H9 (cell line): ENCODE measurements at regions not wholly inside any gene's neighbourhood (a gene's known extent, or its start where the extent isn't known, plus 50 kb on each side); places are given as distances from the start of the nearest gene placed in this dataset.

Source experiments
- DNase-seq: peaks from one replicate; pipeline ENCODE4 v3.0.0-alpha.2; 2017
- H2AFZ ChIP-seq: one replicate; pipeline ENCODE4 v1.6.1; 2013; ENCODE audit warnings: mild to moderate bottlenecking, low read length, control low read depth, moderate library complexity
- H2AK5ac ChIP-seq: 2 replicates; pipeline ENCODE4 v1.6.1; 2013; ENCODE audit warnings: low read length, control low read depth, mixed read lengths; ENCODE audit not compliant: insufficient read length
- H2BK120ac ChIP-seq: one replicate; pipeline ENCODE4 v1.6.1; 2013; ENCODE audit warnings: low read depth, mild to moderate bottlenecking, low read length, control low read depth, inconsistent platforms; ENCODE audit not compliant: poor library complexity, severe bottlenecking
- H2BK12ac ChIP-seq: 2 replicates; pipeline ENCODE4 v1.6.1; 2013; ENCODE audit warnings: low read length, control low read depth, mixed read lengths, low read depth; ENCODE audit not compliant: insufficient read length
- H2BK15ac ChIP-seq: 2 replicates; pipeline ENCODE4 v1.6.1; 2013; ENCODE audit warnings: low read depth, low read length, control low read depth
- H2BK20ac ChIP-seq: one replicate; pipeline ENCODE4 v1.6.1; 2013; ENCODE audit warnings: low read depth, mild to moderate bottlenecking, low read length, control low read depth, inconsistent platforms; ENCODE audit not compliant: poor library complexity, severe bottlenecking
- H2BK5ac ChIP-seq: 2 replicates; pipeline ENCODE4 v1.6.1; 2013; ENCODE audit warnings: low read length, control low read depth, mixed read lengths; ENCODE audit not compliant: insufficient read length
- H3K14ac ChIP-seq: 2 replicates; pipeline ENCODE4 v1.6.1; 2013; ENCODE audit warnings: low read length, control low read depth; ENCODE audit not compliant: insufficient read depth
- H3K18ac ChIP-seq: 2 replicates; pipeline ENCODE4 v1.6.1; 2013; ENCODE audit warnings: low read depth, mild to moderate bottlenecking, mixed read lengths, low read length, control low read depth; ENCODE audit not compliant: insufficient read length
- H3K23ac ChIP-seq: 2 replicates; pipeline ENCODE4 v1.6.1; 2013; ENCODE audit warnings: low read length, control low read depth, mixed read lengths, low read depth; ENCODE audit not compliant: insufficient read length
- H3K23me2 ChIP-seq: 2 replicates; pipeline ENCODE4 v1.6.1; 2013; ENCODE audit warnings: low read depth, mild to moderate bottlenecking, mixed read lengths, low read length, control low read depth; ENCODE audit not compliant: insufficient read length, poor library complexity, severe bottlenecking
- H3K27ac ChIP-seq: 2 replicates; pipeline ENCODE4 v1.5.1; 2013; ENCODE audit warnings: low read length, control low read depth, mixed read lengths, low read depth; ENCODE audit not compliant: insufficient read length
- H3K27me3 ChIP-seq: 2 replicates; pipeline ENCODE4 v1.6.1; 2013; ENCODE audit warnings: low read length, control low read depth, inconsistent platforms; ENCODE audit not compliant: insufficient read depth
- H3K4ac ChIP-seq: 2 replicates; pipeline ENCODE4 v1.6.1; 2013; ENCODE audit warnings: low read depth, mild to moderate bottlenecking, control low read depth, inconsistent platforms, low read length, moderate library complexity
- H3K4me1 ChIP-seq: 2 replicates; pipeline ENCODE4 v1.6.1; 2013; ENCODE audit warnings: low read length, control low read depth, inconsistent platforms; ENCODE audit not compliant: insufficient read depth
- H3K4me2 ChIP-seq: 2 replicates; pipeline ENCODE4 v1.6.1; 2013; ENCODE audit warnings: low read length, control low read depth, mixed read lengths; ENCODE audit not compliant: insufficient read length, insufficient read depth
- H3K56ac ChIP-seq: 2 replicates; pipeline ENCODE4 v1.6.1; 2013; ENCODE audit warnings: low read depth, mild to moderate bottlenecking, mixed read lengths, low read length, control low read depth; ENCODE audit not compliant: insufficient read length
- H3K79me1 ChIP-seq: 2 replicates; pipeline ENCODE4 v1.6.1; 2013; ENCODE audit warnings: low read depth, mild to moderate bottlenecking, moderate library complexity, low read length, control low read depth, inconsistent platforms; ENCODE audit not compliant: insufficient read depth, poor library complexity, severe bottlenecking
- H3K79me2 ChIP-seq: 2 replicates; pipeline ENCODE4 v1.6.1; 2013; ENCODE audit warnings: low read length, control low read depth, inconsistent platforms; ENCODE audit not compliant: insufficient read depth
- H3K9ac ChIP-seq: 2 replicates; pipeline ENCODE4 v1.6.1; 2013; ENCODE audit warnings: low read length, control low read depth, mixed read lengths; ENCODE audit not compliant: insufficient read length; ENCODE audit errors: extremely low read depth
- H3K9me3 ChIP-seq: one replicate; pipeline ENCODE4 v1.6.1; 2013; ENCODE audit warnings: low read depth, low read length, inconsistent platforms; ENCODE audit not compliant: control insufficient read depth
- H3T11ph ChIP-seq: one replicate; pipeline ENCODE4 v1.6.1; 2013; ENCODE audit warnings: mild to moderate bottlenecking, low read length, control low read depth, inconsistent platforms
- H4K20me1 ChIP-seq: one replicate; pipeline ENCODE4 v1.6.1; 2013; ENCODE audit not compliant: control insufficient read depth, insufficient read length, insufficient read depth
- H4K5ac ChIP-seq: 2 replicates; pipeline ENCODE4 v1.6.1; 2013; ENCODE audit warnings: low read depth, mild to moderate bottlenecking, mixed read lengths, low read length, control low read depth; ENCODE audit not compliant: insufficient read length
- H4K8ac ChIP-seq: replicated peaks from 2 replicates; pipeline ENCODE4 v1.6.1; 2013; ENCODE audit warnings: low read length, control low read depth, mixed read lengths, low read depth; ENCODE audit not compliant: insufficient read length
- H4K91ac ChIP-seq: 2 replicates; pipeline ENCODE4 v1.6.1; 2013; ENCODE audit warnings: low read depth, mild to moderate bottlenecking, moderate library complexity, mixed read lengths, low read length, control low read depth; ENCODE audit not compliant: insufficient read length
- H3K27ac Mint-ChIP-seq, 3 experiments: 2 replicates in 2 of 3; 3 replicates in 1 of 3; pipeline ENCODE4 v1.8.0; 2020 to 2021; ENCODE audit warnings: mixed read lengths in 3 of 3, mild to moderate bottlenecking in 1 of 3, moderate library complexity in 1 of 3
- H3K27me3 Mint-ChIP-seq: 2 replicates; pipeline ENCODE4 v1.8.0; 2021; ENCODE audit warnings: low read depth, mild to moderate bottlenecking, moderate library complexity, mixed read lengths
- H3K36me3 Mint-ChIP-seq, 3 experiments: 2 replicates in 2 of 3; 3 replicates in 1 of 3; pipeline ENCODE4 v1.8.0; 2020 to 2021; ENCODE audit warnings: low read depth in 3 of 3, mixed read lengths in 3 of 3; ENCODE audit not compliant: insufficient read depth in 1 of 3
- H3K4me1 Mint-ChIP-seq, 2 experiments: 2 replicates each; pipeline ENCODE4 v1.8.0; 2020; ENCODE audit warnings: mixed read lengths in 2 of 2
- H3K4me3 Mint-ChIP-seq, 2 experiments: 2 replicates in 1 of 2; 3 replicates in 1 of 2; pipeline ENCODE4 v1.8.0; 2020 to 2021; ENCODE audit warnings: mild to moderate bottlenecking in 2 of 2, mixed read lengths in 2 of 2, moderate library complexity in 1 of 2
- H3K9me3 Mint-ChIP-seq, 2 experiments: 2 replicates in 1 of 2; 3 replicates in 1 of 2; pipeline ENCODE4 v1.8.0; 2020; ENCODE audit warnings: mild to moderate bottlenecking in 2 of 2, mixed read lengths in 2 of 2, moderate library complexity in 1 of 2
- WGBS: extraction: QIAGEN DNeasy Blood & Tissue Kit; methylation state at CpG from one replicate; pipeline ENCODE4 v1.1.7; 2013; ENCODE audit warnings: missing lambda C conversion rate, low lambda C conversion rate, mixed read lengths; ENCODE audit not compliant: insufficient read length; ENCODE audit errors: extremely low coverage; 5-methylcytosine and 5-hydroxymethylcytosine counted together
- TF ChIP-seq, protein P1 (sequence below): fragments of 200-600 bp; sonication (generic); conservative IDR thresholded peaks from 3 replicates; pipeline ENCODE4 v1.8.0; 2021; ENCODE audit warnings: antibody characterized with exemption, mild to moderate bottlenecking

DNA sequence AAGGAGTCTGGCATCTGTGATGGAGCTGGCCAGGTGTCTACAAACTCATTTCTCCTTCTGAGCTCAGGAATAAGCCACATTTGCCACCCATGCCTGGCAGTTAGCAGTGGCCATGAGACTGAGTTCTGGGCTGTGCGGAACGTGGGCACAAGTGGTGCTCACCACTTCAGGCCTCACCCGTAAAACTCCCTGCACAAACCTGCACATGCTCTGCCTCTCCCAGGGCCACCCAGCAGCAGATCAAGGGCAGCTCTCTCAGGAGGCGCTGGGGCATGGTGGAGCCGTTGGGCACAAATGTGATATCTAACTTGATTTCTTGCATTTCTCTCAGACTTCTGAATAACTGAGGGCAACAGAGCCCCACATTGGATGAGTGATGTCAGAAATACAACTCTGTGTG, 269.5 kb downstream of the HIVEP2 start:
- no peak overlapping the region for H2AK5ac ChIP-seq
- peaks cover 3 to 6% of the 10 kb centered on the region in 2 experiments; a peak in 1 of 4 replicates for H3K4me1 Mint-ChIP-seq
- no peak overlapping the region for H3K27ac Mint-ChIP-seq
- no peak for DNase-seq
- no peak overlapping the region for H4K8ac ChIP-seq
- no peaks in the 10 kb centered on the region for H3K4me1 ChIP-seq
- H4K20me1 ChIP-seq: no peaks in the 10 kb centered on the region
- H3K4me3 Mint-ChIP-seq: no peak overlapping the region
- no peak overlapping the region for H2BK120ac ChIP-seq
- no peak overlapping the region for H2BK5ac ChIP-seq
- no peak overlapping the region for H3K4ac ChIP-seq
- peak overlapping the region; percentile 20; the same call in 1 of the 2 replicates for H3K14ac ChIP-seq
- no peak overlapping the region for H2BK15ac ChIP-seq
- no peak overlapping the region for H2AFZ ChIP-seq
- H3K18ac ChIP-seq: no peak overlapping the region
- H3K27ac ChIP-seq: no peak overlapping the region
- no peak overlapping the region for H2BK12ac ChIP-seq
- H3K56ac ChIP-seq: no peak overlapping the region
- H3K9ac ChIP-seq: no peak overlapping the region
- H3K9me3 ChIP-seq: no peaks in the 10 kb centered on the region
- H3K23me2 ChIP-seq: no peaks in the 10 kb centered on the region
- H2BK20ac ChIP-seq: no peak overlapping the region
- H3K79me2 ChIP-seq: no peaks in the 10 kb centered on the region
- no peaks in the 10 kb centered on the region for H3K9me3 Mint-ChIP-seq
- TF ChIP-seq, protein P1, sequence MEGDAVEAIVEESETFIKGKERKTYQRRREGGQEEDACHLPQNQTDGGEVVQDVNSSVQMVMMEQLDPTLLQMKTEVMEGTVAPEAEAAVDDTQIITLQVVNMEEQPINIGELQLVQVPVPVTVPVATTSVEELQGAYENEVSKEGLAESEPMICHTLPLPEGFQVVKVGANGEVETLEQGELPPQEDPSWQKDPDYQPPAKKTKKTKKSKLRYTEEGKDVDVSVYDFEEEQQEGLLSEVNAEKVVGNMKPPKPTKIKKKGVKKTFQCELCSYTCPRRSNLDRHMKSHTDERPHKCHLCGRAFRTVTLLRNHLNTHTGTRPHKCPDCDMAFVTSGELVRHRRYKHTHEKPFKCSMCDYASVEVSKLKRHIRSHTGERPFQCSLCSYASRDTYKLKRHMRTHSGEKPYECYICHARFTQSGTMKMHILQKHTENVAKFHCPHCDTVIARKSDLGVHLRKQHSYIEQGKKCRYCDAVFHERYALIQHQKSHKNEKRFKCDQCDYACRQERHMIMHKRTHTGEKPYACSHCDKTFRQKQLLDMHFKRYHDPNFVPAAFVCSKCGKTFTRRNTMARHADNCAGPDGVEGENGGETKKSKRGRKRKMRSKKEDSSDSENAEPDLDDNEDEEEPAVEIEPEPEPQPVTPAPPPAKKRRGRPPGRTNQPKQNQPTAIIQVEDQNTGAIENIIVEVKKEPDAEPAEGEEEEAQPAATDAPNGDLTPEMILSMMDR: no peak
- no peak overlapping the region for H3K23ac ChIP-seq
- no peaks in the 10 kb centered on the region for H3K36me3 Mint-ChIP-seq
- no peaks in the 10 kb centered on the region for H3K79me1 ChIP-seq
- H3T11ph ChIP-seq: no peak overlapping the region
- no CpG with 5 or more reads among the region's 5 CpGs for WGBS
- H4K5ac ChIP-seq: no peak overlapping the region
- no peaks in the 10 kb centered on the region for H3K27me3 ChIP-seq
- H3K4me2 ChIP-seq: no peak overlapping the region
- no peaks in the 10 kb centered on the region for H3K27me3 Mint-ChIP-seq
- H4K91ac ChIP-seq: no peak overlapping the region
